NCI-H146 treated with DMSO at 0.1 percent for 48 hours (cell line): ENCODE measurements at regions not wholly inside any gene's neighbourhood (a gene's known extent, or its start where the extent isn't known, plus 50 kb on each side); places are given as distances from the start of the nearest gene placed in this dataset.
"Not testable (repeated sequence)": the region's sequence is repeated elsewhere in the genome, so short reads cannot be mapped to it uniquely, and the experiment has no call there.

Experiments used
- DNase-seq: peaks from one replicate; lab custom pipeline; 2025; ENCODE audit not compliant: unreplicated experiment; lab: John Stamatoyannopoulos, UW

GRCh38 chr6:84581494-84582259, 182.7 kb downstream of the TBX18 start:
- no peak for DNase-seq

GRCh38 chr6:84579404-84579803, 185.0 kb downstream of the TBX18 start:
- no peak for DNase-seq

GRCh38 chr6:84576029-84576428, 188.4 kb downstream of the TBX18 start:
- DNase-seq = no peak

GRCh38 chr6:84575264-84575663, 189.1 kb downstream of the TBX18 start:
- peak; percentile 87 for DNase-seq

- no peak for DNase-seq
Observed at GRCh38 chr6:84569882-84570281, 194.5 kb downstream of the TBX18 start.

- DNase-seq = peak; percentile 27
Observed at GRCh38 chr6:84568971-84569370, 195.4 kb downstream of the TBX18 start.

- DNase-seq = not testable (repeated sequence)
Observed at GRCh38 chr6:84565718-84566117, 198.7 kb downstream of the TBX18 start.

- no peak for DNase-seq
Observed at GRCh38 chr6:84560436-84561390, 203.7 kb downstream of the TBX18 start.

GRCh38 chr6:84556541-84557335, 207.7 kb downstream of the TBX18 start:
- no peak for DNase-seq

GRCh38 chr6:84554706-84555105, 209.7 kb downstream of the TBX18 start:
- DNase-seq = no peak

- DNase-seq = no peak
Observed at GRCh38 chr6:84554074-84554473, 210.3 kb downstream of the TBX18 start.

- DNase-seq = no peak
Observed at GRCh38 chr6:84553527-84553926, 210.9 kb downstream of the TBX18 start.

GRCh38 chr6:84551797-84552196, 212.6 kb downstream of the TBX18 start:
- DNase-seq = no peak

GRCh38 chr6:84549917-84550316, 214.5 kb downstream of the TBX18 start:
- DNase-seq = no peak

- no peak for DNase-seq
Observed at GRCh38 chr6:84547341-84547801, 217.0 kb downstream of the TBX18 start.

GRCh38 chr6:84546427-84546914, 217.9 kb downstream of the TBX18 start:
- DNase-seq = peak; percentile 2

GRCh38 chr6:84539122-84539856, 225.1 kb downstream of the TBX18 start:
- DNase-seq = no peak

- no peak for DNase-seq
Observed at GRCh38 chr6:84536885-84537638, 227.3 kb downstream of the TBX18 start.

- no peak for DNase-seq
Observed at GRCh38 chr6:84528201-84528600, 236.2 kb downstream of the TBX18 start.
